Bronchial epithelial cell (primary cell): ENCODE measurements at regions not wholly inside any gene's neighbourhood (a gene's known extent, or its start where the extent isn't known, plus 50 kb on each side); places are given as distances from the start of the nearest gene placed in this dataset.

ENCODE experiments used
- DNase-seq: peaks from one replicate; pipeline ENCODE4 v3.0.0-alpha.2; 2010; ENCODE audit warnings: low read depth
- FAIRE-seq: peaks from 2 replicates; lab custom pipeline; 2011; peaks lifted over from hg19 to GRCh38; lab: Jason Lieb, UNC
- H3K27me3 ChIP-seq: 2 replicates; pipeline ENCODE4 v1.5.1; 2011; ENCODE audit warnings: low read length; ENCODE audit not compliant: control insufficient read depth, insufficient read depth
- H3K36me3 ChIP-seq: 2 replicates; pipeline ENCODE4 v1.5.1; 2011; ENCODE audit warnings: low read length; ENCODE audit not compliant: control insufficient read depth, insufficient read depth
- H3K4me3 ChIP-seq: 2 replicates; pipeline ENCODE4 v1.5.1; 2011; ENCODE audit warnings: mild to moderate bottlenecking, low read depth, low read length, control low read depth
- TF ChIP-seq, protein P1 (sequence below): IDR thresholded peaks from 2 replicates; pipeline ENCODE4 v1.5.1; 2011; ENCODE audit warnings: mild to moderate bottlenecking, moderate library complexity, low read length, control low read depth, inconsistent platforms; ENCODE audit not compliant: insufficient read depth, severe bottlenecking

DNA sequence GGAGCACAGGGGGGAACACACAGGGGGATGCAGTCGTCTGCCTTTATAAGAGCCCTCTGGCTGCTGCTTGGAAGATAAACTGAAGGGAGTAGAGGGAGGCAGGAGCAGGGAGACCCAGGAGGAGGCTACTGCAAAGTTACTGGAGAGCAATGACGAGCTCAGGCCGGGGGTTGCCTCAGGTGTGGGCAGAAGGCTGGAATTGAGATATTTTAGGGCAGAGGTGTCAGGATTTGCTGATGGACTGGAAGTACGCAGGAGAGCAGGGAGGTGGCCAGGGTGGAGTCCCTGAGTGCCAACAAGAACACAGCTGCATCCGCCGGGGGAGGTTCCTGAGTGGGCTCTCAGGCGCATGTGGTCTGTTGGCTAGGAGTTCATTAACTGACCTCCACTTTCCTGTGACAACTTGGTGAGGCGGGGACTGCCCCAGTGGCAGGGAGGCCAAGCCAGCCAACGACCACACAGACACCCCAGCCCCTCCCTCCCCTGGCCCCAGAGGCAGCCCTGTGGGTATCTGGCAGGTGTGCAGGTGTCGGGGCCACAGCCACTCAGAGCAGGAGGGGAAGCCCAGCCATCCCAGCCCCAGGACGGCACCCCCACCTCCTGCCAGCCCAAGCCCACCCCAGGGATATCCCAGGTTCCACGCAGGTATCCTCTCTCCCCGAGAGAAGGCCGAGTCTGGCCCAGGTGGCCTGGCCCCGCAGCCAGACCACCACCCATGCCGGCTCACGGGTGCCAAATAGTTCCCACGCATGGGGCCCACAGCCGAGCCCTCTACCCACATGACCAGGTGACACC lies 85.4 kb downstream of the NCOR2 start:
- TF ChIP-seq, protein P1, sequence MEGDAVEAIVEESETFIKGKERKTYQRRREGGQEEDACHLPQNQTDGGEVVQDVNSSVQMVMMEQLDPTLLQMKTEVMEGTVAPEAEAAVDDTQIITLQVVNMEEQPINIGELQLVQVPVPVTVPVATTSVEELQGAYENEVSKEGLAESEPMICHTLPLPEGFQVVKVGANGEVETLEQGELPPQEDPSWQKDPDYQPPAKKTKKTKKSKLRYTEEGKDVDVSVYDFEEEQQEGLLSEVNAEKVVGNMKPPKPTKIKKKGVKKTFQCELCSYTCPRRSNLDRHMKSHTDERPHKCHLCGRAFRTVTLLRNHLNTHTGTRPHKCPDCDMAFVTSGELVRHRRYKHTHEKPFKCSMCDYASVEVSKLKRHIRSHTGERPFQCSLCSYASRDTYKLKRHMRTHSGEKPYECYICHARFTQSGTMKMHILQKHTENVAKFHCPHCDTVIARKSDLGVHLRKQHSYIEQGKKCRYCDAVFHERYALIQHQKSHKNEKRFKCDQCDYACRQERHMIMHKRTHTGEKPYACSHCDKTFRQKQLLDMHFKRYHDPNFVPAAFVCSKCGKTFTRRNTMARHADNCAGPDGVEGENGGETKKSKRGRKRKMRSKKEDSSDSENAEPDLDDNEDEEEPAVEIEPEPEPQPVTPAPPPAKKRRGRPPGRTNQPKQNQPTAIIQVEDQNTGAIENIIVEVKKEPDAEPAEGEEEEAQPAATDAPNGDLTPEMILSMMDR, result no peak
- no peak for FAIRE-seq

DNA sequence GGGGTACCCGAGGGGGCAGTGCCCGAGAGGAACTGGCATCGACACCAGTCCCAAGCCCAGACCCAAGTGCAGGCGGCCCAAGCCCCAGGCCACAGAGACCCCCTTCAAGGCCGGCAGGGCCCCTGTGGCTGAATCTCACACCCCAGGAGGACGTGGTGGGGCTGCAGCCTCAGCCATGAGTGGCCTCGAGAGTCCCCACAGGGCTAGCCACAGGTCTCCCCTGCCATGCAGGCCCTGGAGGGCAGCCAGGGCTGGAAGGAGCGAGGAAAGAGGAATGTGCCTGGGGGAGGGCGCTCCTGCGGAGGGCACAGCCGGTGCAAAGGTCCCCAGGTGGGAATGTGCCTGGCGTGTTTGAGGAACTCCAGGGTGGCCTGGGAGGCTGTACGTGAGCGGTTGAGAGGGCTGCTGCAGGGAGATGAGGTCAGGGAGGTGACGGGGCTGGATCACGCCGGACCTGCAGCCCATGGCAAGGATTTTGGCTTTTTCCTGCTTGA lies 86.1 kb downstream of the NCOR2 start:
- H3K36me3 ChIP-seq, result peaks cover 31% of the 10 kb centered on the region
- TF ChIP-seq, protein P1, result no peak
- FAIRE-seq (no peak), DNase-seq (no peak)
- no peak overlapping the region for H3K4me3 ChIP-seq
- no peaks in the 10 kb centered on the region for H3K27me3 ChIP-seq

More for the DNA sequence above, 85.4 kb downstream of the NCOR2 start:
- H3K4me3 ChIP-seq, result no peak overlapping the region
- DNase-seq, result no peak
- no peaks in the 10 kb centered on the region for H3K27me3 ChIP-seq
- peaks cover 30% of the 10 kb centered on the region for H3K36me3 ChIP-seq

GRCh38 chr12:124480469-124481256 lies 86.7 kb downstream of the NCOR2 start:
- TF ChIP-seq, protein P1, result no peak
- DNase-seq (no peak), FAIRE-seq (no peak)
- Histone ChIP-seq H3K27me3 (no peaks in the 10 kb centered on the region), H3K36me3 (peaks cover 33% of the 10 kb centered on the region), H3K4me3 (no peak overlapping the region)

- Histone ChIP-seq H3K27me3 (no peaks in the 10 kb centered on the region), H3K36me3 (peaks cover 30% of the 10 kb centered on the region), H3K4me3 (no peak overlapping the region)
- FAIRE-seq (no peak), DNase-seq (no peak)
- TF ChIP-seq, protein P1, result no peak
These were observed 87.5 kb downstream of the NCOR2 start for GRCh38 chr12:124479680-124480468.

DNA sequence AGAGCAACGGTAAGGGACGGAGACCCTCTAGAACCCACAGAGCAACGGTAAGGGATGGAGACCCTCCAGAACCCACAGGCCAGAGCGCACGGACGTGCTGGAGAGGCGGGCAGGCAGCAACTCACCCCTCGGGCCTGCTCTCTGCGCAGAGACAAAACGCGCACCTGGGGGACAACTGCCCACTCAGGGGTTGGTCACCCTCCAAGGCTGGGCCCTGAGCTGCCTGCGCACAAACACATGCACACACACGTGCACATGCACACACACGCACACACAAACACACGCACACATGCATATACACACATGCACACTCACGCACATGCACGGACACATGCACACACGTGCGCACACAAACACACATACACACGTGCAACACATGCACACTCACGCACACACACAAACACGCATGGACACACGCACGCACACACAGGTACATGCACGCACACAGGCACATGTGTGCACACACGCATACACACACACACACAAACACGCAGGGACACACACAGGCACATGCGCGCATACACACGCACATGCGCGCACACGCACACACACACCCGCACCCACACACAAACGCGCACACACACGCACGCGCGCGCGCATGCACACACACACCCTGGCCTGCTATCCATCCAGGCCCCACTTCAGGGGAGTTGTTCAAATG lies 88.3 kb downstream of the NCOR2 start:
- no peak overlapping the region for H3K4me3 ChIP-seq
- no peak for DNase-seq
- peaks cover 31% of the 10 kb centered on the region for H3K36me3 ChIP-seq
- TF ChIP-seq, protein P1, result no peak
- peak; percentile 100 for FAIRE-seq
- H3K27me3 ChIP-seq, result no peaks in the 10 kb centered on the region
